ENCODE measurements at regions not wholly inside any gene's neighbourhood (a gene's known extent, or its start where the extent isn't known, plus 50 kb on each side); places are given as distances from the start of the nearest gene placed in this dataset.

DNA sequence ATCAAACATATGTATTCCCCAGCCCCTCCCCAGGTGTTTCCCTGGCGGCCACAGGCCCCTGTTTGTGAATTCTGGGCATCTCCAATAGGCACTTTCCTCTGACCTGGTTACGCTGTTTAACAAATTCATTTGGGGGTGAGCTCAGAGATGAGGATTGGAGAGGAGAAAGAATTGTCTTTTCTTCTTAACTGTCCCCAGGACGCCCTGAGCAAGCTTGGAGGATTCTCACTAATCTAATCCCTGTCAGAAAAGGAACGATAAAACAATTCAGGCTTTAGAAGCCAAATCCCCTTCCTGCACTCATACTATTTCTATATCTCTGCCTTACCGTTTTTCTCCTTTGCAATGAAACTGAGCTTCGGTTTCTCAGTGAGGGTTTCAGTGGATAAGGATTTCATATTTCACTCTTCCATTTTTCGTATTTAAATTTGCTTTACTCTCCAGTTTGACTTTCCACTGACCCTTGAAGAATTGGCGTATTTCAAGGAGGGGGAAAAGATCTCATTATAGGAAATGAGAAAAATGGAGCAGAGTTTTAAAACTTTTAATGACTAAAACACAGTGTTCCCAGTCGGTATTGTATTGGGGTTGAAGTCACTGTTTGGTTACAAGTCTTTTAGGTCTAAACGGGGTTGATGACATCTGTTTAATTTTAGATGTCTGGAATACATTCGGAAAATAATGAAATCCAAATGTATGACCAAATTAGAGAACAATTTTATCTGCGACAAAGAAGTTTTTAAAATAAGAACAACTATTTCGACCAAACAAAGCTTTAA lies 180.1 kb downstream of the MACROH2A1 start:
- H3K27me3 ChIP-seq (ENCODE audit: control insufficient read depth, insufficient read depth, low read length) = peaks cover 5% of the 10 kb centered on the region
- no peak overlapping the region for H3K4me3 ChIP-seq (ENCODE audit: low read depth, low read length)
- no peaks in the 10 kb centered on the region for H3K36me3 ChIP-seq (ENCODE audit: control insufficient read depth, insufficient read depth, low read length)
- no peak for DNase-seq (ENCODE audit: low read depth)
- TF ChIP-seq, protein P1, sequence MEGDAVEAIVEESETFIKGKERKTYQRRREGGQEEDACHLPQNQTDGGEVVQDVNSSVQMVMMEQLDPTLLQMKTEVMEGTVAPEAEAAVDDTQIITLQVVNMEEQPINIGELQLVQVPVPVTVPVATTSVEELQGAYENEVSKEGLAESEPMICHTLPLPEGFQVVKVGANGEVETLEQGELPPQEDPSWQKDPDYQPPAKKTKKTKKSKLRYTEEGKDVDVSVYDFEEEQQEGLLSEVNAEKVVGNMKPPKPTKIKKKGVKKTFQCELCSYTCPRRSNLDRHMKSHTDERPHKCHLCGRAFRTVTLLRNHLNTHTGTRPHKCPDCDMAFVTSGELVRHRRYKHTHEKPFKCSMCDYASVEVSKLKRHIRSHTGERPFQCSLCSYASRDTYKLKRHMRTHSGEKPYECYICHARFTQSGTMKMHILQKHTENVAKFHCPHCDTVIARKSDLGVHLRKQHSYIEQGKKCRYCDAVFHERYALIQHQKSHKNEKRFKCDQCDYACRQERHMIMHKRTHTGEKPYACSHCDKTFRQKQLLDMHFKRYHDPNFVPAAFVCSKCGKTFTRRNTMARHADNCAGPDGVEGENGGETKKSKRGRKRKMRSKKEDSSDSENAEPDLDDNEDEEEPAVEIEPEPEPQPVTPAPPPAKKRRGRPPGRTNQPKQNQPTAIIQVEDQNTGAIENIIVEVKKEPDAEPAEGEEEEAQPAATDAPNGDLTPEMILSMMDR (IDR thresholded peaks at IDR 0.05; ENCODE audit: insufficient read depth, low read length, poor library complexity, severe bottlenecking) = no peak

- H3K4me3 ChIP-seq (ENCODE audit: low read depth, low read length) = no peak overlapping the region
- TF ChIP-seq, protein P1 (IDR thresholded peaks at IDR 0.05; ENCODE audit: insufficient read depth, low read length, poor library complexity, severe bottlenecking) = no peak
- no peaks in the 10 kb centered on the region for H3K36me3 ChIP-seq (ENCODE audit: control insufficient read depth, insufficient read depth, low read length)
- peaks cover 5% of the 10 kb centered on the region for H3K27me3 ChIP-seq (ENCODE audit: control insufficient read depth, insufficient read depth, low read length)
- no peak for DNase-seq (ENCODE audit: low read depth)
Measured at GRCh38 chr5:135218486-135218755, 180.6 kb downstream of the MACROH2A1 start.

- TF ChIP-seq, protein P1 (IDR thresholded peaks at IDR 0.05; ENCODE audit: insufficient read depth, low read length, poor library complexity, severe bottlenecking) = peak; percentile 18
- H3K4me3 ChIP-seq (ENCODE audit: low read depth, low read length) = no peak overlapping the region
- H3K36me3 ChIP-seq (ENCODE audit: control insufficient read depth, insufficient read depth, low read length) = no peaks in the 10 kb centered on the region
- peaks cover 5% of the 10 kb centered on the region for H3K27me3 ChIP-seq (ENCODE audit: control insufficient read depth, insufficient read depth, low read length)
- no peak for DNase-seq (ENCODE audit: low read depth)
Measured at GRCh38 chr5:135217669-135218485, 181.2 kb downstream of the MACROH2A1 start.

GRCh38 chr5:135216471-135217343 lies 182.3 kb downstream of the MACROH2A1 start:
- TF ChIP-seq, protein P1 (IDR thresholded peaks at IDR 0.05; ENCODE audit: insufficient read depth, low read length, poor library complexity, severe bottlenecking) = no peak
- Histone ChIP-seq H3K4me3 (ENCODE audit: low read depth, low read length) (no peak overlapping the region), H3K27me3 (ENCODE audit: control insufficient read depth, insufficient read depth, low read length) (peaks cover 5% of the 10 kb centered on the region), H3K36me3 (ENCODE audit: control insufficient read depth, insufficient read depth, low read length) (no peaks in the 10 kb centered on the region)
- DNase-seq (ENCODE audit: low read depth) = no peak

GRCh38 chr5:135215617-135216470 lies 181.8 kb upstream of the PITX1 start:
- no peak for DNase-seq (ENCODE audit: low read depth)
- Histone ChIP-seq H3K36me3 (ENCODE audit: control insufficient read depth, insufficient read depth, low read length) (no peaks in the 10 kb centered on the region), H3K4me3 (ENCODE audit: low read depth, low read length) (no peak overlapping the region), H3K27me3 (ENCODE audit: control insufficient read depth, insufficient read depth, low read length) (peaks cover 5% of the 10 kb centered on the region)
- TF ChIP-seq, protein P1 (IDR thresholded peaks at IDR 0.05; ENCODE audit: insufficient read depth, low read length, poor library complexity, severe bottlenecking) = no peak
